HCT116 (cell line): ENCODE measurements at regions not wholly inside any gene's neighbourhood (a gene's known extent, or its start where the extent isn't known, plus 50 kb on each side); places are given as distances from the start of the nearest gene placed in this dataset.

Source experiments
- ATAC-seq: fragments of 200-7000 bp; cut with Tn5 transposase; 2 replicates; pipeline ENCODE4 v1.9.1; 2020; ENCODE audit warnings: mild to moderate bottlenecking, moderate library complexity
- BruUV-seq: library from RNA; stranded (reverse); fragments of 400-500 nt; replicated peaks from 2 replicates; lab custom pipeline; 2021; lab: Mats Ljungman, UMichigan
- CTCF ChIA-PET: fragments of 300-600 bp; sonication (Branson Sonifier 250); formaldehyde crosslinking; loops from one replicate; lab custom pipeline; 2021; ENCODE audit warnings: antibody characterized with exemption; lab: Charles Lee
- POLR2A ChIA-PET: fragments of 300-600, 350-600 bp; sonication (Branson Sonifier 250); formaldehyde crosslinking; loops from one replicate; lab custom pipeline; 2021; ENCODE audit warnings: antibody characterized with exemption; lab: Charles Lee
- RAD21 ChIA-PET, 2 experiments: fragments of 300-600 bp; sonication (Branson Sonifier 250); formaldehyde crosslinking; loops; one replicate each; lab custom pipeline; 2023; ENCODE audit warnings: low total read pairs in 2 of 2; ENCODE audit not compliant: uncharacterized antibody in 2 of 2, unreplicated experiment in 2 of 2, low non-redundant PET in 1 of 2; lab: Charles Lee
- DNase-seq: peaks from one replicate; pipeline ENCODE4 v3.0.0-alpha.2; 2010; ENCODE audit warnings: low read depth, low spot score
- H2AFZ ChIP-seq: fragments of 200-600 bp; shearing (Covaris generic), sonication (generic); 2 replicates; pipeline ENCODE4 v1.6.1; 2017; ENCODE audit warnings: low read depth, mixed run types, mixed read lengths, antibody characterized with exemption, low read length; ENCODE audit not compliant: poor library complexity, severe bottlenecking
- H3K27ac ChIP-seq: 2 replicates; pipeline ENCODE4 v1.5.1; 2012; ENCODE audit warnings: low read depth, low read length
- H3K27me3 ChIP-seq: fragments of 200-600 bp; sonication (generic); 2 replicates; pipeline ENCODE4 v1.6.1; 2016; ENCODE audit warnings: mixed run types, low read length, mixed read lengths; ENCODE audit not compliant: insufficient read depth
- H3K36me3 ChIP-seq, 2 experiments: fragments of 200-500 bp in 1 of 2; fragments of 200-600 bp in 1 of 2; sonication (Bioruptor generic) in 1 of 2; sonication (generic) in 1 of 2; 2 replicates each; pipeline versions ENCODE4 v1.5.1 to v1.6.1; 2014 to 2016; ENCODE audit warnings: low read length in 2 of 2, inconsistent platforms in 1 of 2, mixed read lengths in 1 of 2, mixed run types in 1 of 2; ENCODE audit not compliant: insufficient read depth in 2 of 2, control insufficient read depth in 1 of 2
- H3K4me1 ChIP-seq, 2 experiments: fragments of 200-600 bp in 1 of 2; sonication (generic) in 1 of 2; 2 replicates each; pipeline versions ENCODE4 v1.5.1 to v1.6.1; 2012 to 2017; ENCODE audit warnings: low read length in 2 of 2, inconsistent platforms in 1 of 2, mild to moderate bottlenecking in 1 of 2, mixed read lengths in 1 of 2, mixed run types in 1 of 2, moderate library complexity in 1 of 2; ENCODE audit not compliant: insufficient read depth in 2 of 2, control insufficient read depth in 1 of 2
- H3K4me2 ChIP-seq: fragments of 200-600 bp; sonication (generic); 2 replicates; pipeline ENCODE4 v1.6.1; 2017; ENCODE audit warnings: mixed run types, low read length, mixed read lengths
- H3K4me3 ChIP-seq, 2 experiments: fragments of 200-600 bp in 1 of 2; sonication (generic) in 1 of 2; replicated peaks in 1 of 2; 2 replicates each; pipeline ENCODE4 v1.5.1; 2011 to 2016; ENCODE audit warnings: low read length in 2 of 2, control low read depth in 1 of 2, low read depth in 1 of 2, mild to moderate bottlenecking in 1 of 2, mixed read lengths in 1 of 2, mixed run types in 1 of 2
- H3K79me2 ChIP-seq: fragments of 200-600 bp; sonication (generic); 2 replicates; pipeline ENCODE4 v1.6.1; 2017; ENCODE audit warnings: mild to moderate bottlenecking, mixed run types, low read length, moderate library complexity, mixed read lengths; ENCODE audit not compliant: insufficient read depth
- H3K9ac ChIP-seq: fragments of 200-600 bp; sonication (generic); 2 replicates; pipeline ENCODE4 v1.6.1; 2016; ENCODE audit warnings: low read length, mixed read lengths
- H3K9me2 ChIP-seq: fragments of 200-600 bp; sonication (generic), shearing (Covaris generic); 2 replicates; pipeline ENCODE4 v1.6.1; 2017; ENCODE audit warnings: mixed run types, mild to moderate bottlenecking, moderate library complexity; ENCODE audit not compliant: insufficient read depth
- H3K9me3 ChIP-seq, 2 experiments: fragments of 200-500 bp in 1 of 2; fragments of 200-600 bp in 1 of 2; sonication (Bioruptor generic) in 1 of 2; sonication (generic) in 1 of 2; 2 replicates each; pipeline ENCODE4 v1.6.1; 2014 to 2017; ENCODE audit warnings: low read length in 2 of 2, mixed read lengths in 2 of 2, inconsistent platforms in 1 of 2, low read depth in 1 of 2, mild to moderate bottlenecking in 1 of 2, mixed run types in 1 of 2, moderate library complexity in 1 of 2; ENCODE audit not compliant: control insufficient read depth in 1 of 2, insufficient read depth in 1 of 2
- H4K20me1 ChIP-seq: fragments of 200-600 bp; sonication (generic), shearing (Covaris generic); 2 replicates; pipeline ENCODE4 v1.6.1; 2017; ENCODE audit warnings: mixed run types, mild to moderate bottlenecking, moderate library complexity; ENCODE audit not compliant: insufficient read depth
- CBX3 ChIP-seq: IDR thresholded peaks from 2 replicates; pipeline ENCODE4 v1.6.1; 2012; ENCODE audit warnings: low read depth
- EGR1 ChIP-seq: IDR thresholded peaks from 2 replicates; pipeline ENCODE4 v1.6.1; 2012; ENCODE audit warnings: low read depth
- ELF1 ChIP-seq: IDR thresholded peaks from 2 replicates; pipeline ENCODE4 v1.6.1; 2012; ENCODE audit warnings: low read depth, borderline replicate concordance
- EZH2phosphoT487 ChIP-seq: fragments of 200-600 bp; IDR thresholded peaks from 2 replicates; pipeline ENCODE4 v1.6.1; 2018; ENCODE audit warnings: antibody characterized with exemption, borderline replicate concordance
- FOSL1 ChIP-seq: IDR thresholded peaks from 2 replicates; pipeline ENCODE4 v1.6.1; 2012; ENCODE audit warnings: low read depth
- JUND ChIP-seq: IDR thresholded peaks from 2 replicates; pipeline ENCODE4 v1.6.1; 2012
- POLR2A ChIP-seq: IDR thresholded peaks from 2 replicates; pipeline ENCODE4 v1.7.0; 2011; ENCODE audit warnings: borderline replicate concordance; ENCODE audit not compliant: insufficient read depth, insufficient read length; ENCODE audit errors: extremely low read depth
- POLR2AphosphoS5 ChIP-seq: IDR thresholded peaks from 2 replicates; pipeline ENCODE4 v1.6.1; 2011; ENCODE audit warnings: mild to moderate bottlenecking, low read depth, low read length, moderate library complexity
- RAD21 ChIP-seq: IDR thresholded peaks from 2 replicates; pipeline ENCODE4 v1.6.1; 2012; ENCODE audit warnings: low read depth, mild to moderate bottlenecking
- REST ChIP-seq: IDR thresholded peaks from 2 replicates; pipeline ENCODE4 v1.6.1; 2012; ENCODE audit warnings: low read depth
- SIN3A ChIP-seq: IDR thresholded peaks from 2 replicates; pipeline ENCODE4 v1.6.1; 2012; ENCODE audit warnings: low read depth
- SP1 ChIP-seq: IDR thresholded peaks from 2 replicates; pipeline ENCODE4 v1.6.1; 2012; ENCODE audit warnings: low read depth
- SRF ChIP-seq: IDR thresholded peaks from 2 replicates; pipeline ENCODE4 v1.6.1; 2012; ENCODE audit warnings: low read depth
- TCF7L2 ChIP-seq: IDR thresholded peaks from 2 replicates; pipeline ENCODE4 v1.7.0; 2011; ENCODE audit warnings: borderline replicate concordance, inconsistent platforms; ENCODE audit not compliant: insufficient read depth, insufficient read length; ENCODE audit errors: extremely low read depth
- YY1 ChIP-seq: IDR thresholded peaks from 2 replicates; pipeline ENCODE4 v1.6.1; 2011; ENCODE audit warnings: low read length, low read depth, moderate library complexity, mild to moderate bottlenecking; ENCODE audit not compliant: insufficient replicate concordance; ENCODE audit errors: extremely low read depth
- ZBTB33 ChIP-seq: IDR thresholded peaks from 2 replicates; pipeline ENCODE4 v1.6.1; 2011; ENCODE audit warnings: mild to moderate bottlenecking, low read length, moderate library complexity; ENCODE audit not compliant: insufficient replicate concordance; ENCODE audit errors: extremely low read depth
- ZFX ChIP-seq: fragments of 450-650 bp; IDR thresholded peaks from 2 replicates; pipeline ENCODE4 v1.6.1; 2017
- intact Hi-C: fragments of 100-400 bp; cut with micrococcal nuclease; formaldehyde crosslinking; loops from 2 replicates; pipeline ENCODE4 v1.10.0; 2022

GRCh38 chr2:38216886-38217285 lies 140.9 kb upstream of the CYP1B1 start:
- BruUV-seq = no TSS peak
- H4K20me1 ChIP-seq = no peaks in the 10 kb centered on the region
- H2AFZ ChIP-seq = no peak overlapping the region
- no peak for ATAC-seq
- H3K4me2 ChIP-seq = no peak overlapping the region
- H3K9me3 ChIP-seq = no peaks in the 10 kb centered on the region
- no peak overlapping the region for H3K9ac ChIP-seq
- ChIA-PET POLR2A (no interaction called here), RAD21 (no interaction called here), CTCF (no interaction called here)
- no peaks in the 10 kb centered on the region for H3K36me3 ChIP-seq
- H3K27ac ChIP-seq = no peak overlapping the region
- no peak for DNase-seq
- peaks cover 5 to 6% of the 10 kb centered on the region in 2 experiments; a peak in 2 of 4 replicates for H3K4me1 ChIP-seq
- TF ChIP-seq SRF (no peak), ZBTB33 (no peak), SP1 (no peak), EGR1 (no peak), JUND (no peak), SIN3A (no peak), TCF7L2 (no peak), EZH2phosphoT487 (no peak), POLR2A (no peak), REST (no peak), ZFX (no peak), ELF1 (no peak), FOSL1 (no peak), CBX3 (no peak), YY1 (no peak), POLR2AphosphoS5 (no peak), RAD21 (no peak)
- intact Hi-C loops = no loop called here
- no peaks in the 10 kb centered on the region for H3K9me2 ChIP-seq
- H3K27me3 ChIP-seq = no peaks in the 10 kb centered on the region
- H3K4me3 ChIP-seq = no peak overlapping the region
- H3K79me2 ChIP-seq = no peaks in the 10 kb centered on the region
